ENCODE measurements at regions not wholly inside any gene's neighbourhood (a gene's known extent, or its start where the extent isn't known, plus 50 kb on each side); places are given as distances from the start of the nearest gene placed in this dataset.

- Histone ChIP-seq H3K9me2 (ENCODE audit: low read depth, low read length) (no peaks in the 10 kb centered on the region), H3K9ac (ENCODE audit: low read length) (no peak overlapping the region), H2AFZ (ENCODE audit: low read length) (no peak overlapping the region), H4K20me1 (ENCODE audit: insufficient read depth, low read length) (no peaks in the 10 kb centered on the region), H3K27me3 (ENCODE audit: insufficient read depth, low read length) (peaks cover 3% of the 10 kb centered on the region; the same call in 1 of the 2 replicates), H3K4me2 (ENCODE audit: low read length) (no peak overlapping the region; the same call in 1 of the 2 replicates), H3K9me3 (ENCODE audit: low read length) (no peaks in the 10 kb centered on the region), H3K27ac (ENCODE audit: low read depth, low read length, poor library complexity, severe bottlenecking) (no peak overlapping the region), H3K79me2 (ENCODE audit: insufficient read depth, low read length) (no peaks in the 10 kb centered on the region), H3F3A (ENCODE audit: insufficient read depth, low read length) (no peaks in the 10 kb centered on the region), H3K36me3 (ENCODE audit: insufficient read depth, low read length) (no peaks in the 10 kb centered on the region), H3K4me1 (ENCODE audit: insufficient read depth, low read length, severe bottlenecking) (peaks cover 9% of the 10 kb centered on the region), H3K4me3 (ENCODE audit: low read depth, low read length, poor library complexity, severe bottlenecking) (no peak overlapping the region)
- TF ChIP-seq CTCF (IDR thresholded peaks at IDR 0.05; ENCODE audit: low read length), result no peak
- TF ChIP-seq EZH2 (IDR thresholded peaks at IDR 0.05; ENCODE audit: borderline replicate concordance, low read length), result no peak
Measured at GRCh38 chr20:57106692-57107091, 159.7 kb downstream of the BMP7 start.

DNA sequence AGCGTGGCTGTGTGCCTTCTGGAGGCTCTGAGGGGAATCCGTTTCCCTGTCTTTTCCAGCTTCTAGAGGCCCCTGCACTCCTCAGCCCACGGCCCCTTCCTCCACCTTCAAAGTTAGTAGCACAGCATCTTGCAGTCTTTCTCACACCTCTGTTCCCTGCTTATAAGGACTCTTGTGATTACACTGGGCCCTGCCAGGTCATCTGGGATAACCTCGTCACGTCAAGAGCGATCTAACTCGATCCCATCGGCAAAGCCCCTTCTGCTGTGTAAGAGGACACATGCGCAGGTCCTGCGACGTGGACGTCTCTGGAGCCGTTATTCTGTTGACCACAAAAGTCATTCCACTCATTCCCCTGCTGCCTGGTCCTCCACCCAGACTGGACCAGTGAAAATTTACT lies 159.2 kb downstream of the BMP7 start:
- no peak overlapping the region for H3K9ac ChIP-seq (ENCODE audit: low read length)
- no peak overlapping the region for H3K4me2 ChIP-seq (ENCODE audit: low read length)
- H3K27ac ChIP-seq (ENCODE audit: low read depth, low read length, poor library complexity, severe bottlenecking), result no peak overlapping the region
- no peak overlapping the region for H2AFZ ChIP-seq (ENCODE audit: low read length)
- no peaks in the 10 kb centered on the region for H3K9me3 ChIP-seq (ENCODE audit: low read length)
- no peak for TF ChIP-seq EZH2 (IDR thresholded peaks at IDR 0.05; ENCODE audit: borderline replicate concordance, low read length)
- TF ChIP-seq CTCF (IDR thresholded peaks at IDR 0.05; ENCODE audit: low read length), result no peak
- H3F3A ChIP-seq (ENCODE audit: insufficient read depth, low read length), result no peaks in the 10 kb centered on the region
- peaks cover 9% of the 10 kb centered on the region for H3K4me1 ChIP-seq (ENCODE audit: insufficient read depth, low read length, severe bottlenecking)
- no peaks in the 10 kb centered on the region for H3K36me3 ChIP-seq (ENCODE audit: insufficient read depth, low read length)
- no peaks in the 10 kb centered on the region for H3K79me2 ChIP-seq (ENCODE audit: insufficient read depth, low read length)
- no peaks in the 10 kb centered on the region for H3K9me2 ChIP-seq (ENCODE audit: low read depth, low read length)
- no peaks in the 10 kb centered on the region for H4K20me1 ChIP-seq (ENCODE audit: insufficient read depth, low read length)
- H3K27me3 ChIP-seq (ENCODE audit: insufficient read depth, low read length), result peaks cover 3% of the 10 kb centered on the region; the same call in 1 of the 2 replicates
- no peak overlapping the region for H3K4me3 ChIP-seq (ENCODE audit: low read depth, low read length, poor library complexity, severe bottlenecking)

DNA sequence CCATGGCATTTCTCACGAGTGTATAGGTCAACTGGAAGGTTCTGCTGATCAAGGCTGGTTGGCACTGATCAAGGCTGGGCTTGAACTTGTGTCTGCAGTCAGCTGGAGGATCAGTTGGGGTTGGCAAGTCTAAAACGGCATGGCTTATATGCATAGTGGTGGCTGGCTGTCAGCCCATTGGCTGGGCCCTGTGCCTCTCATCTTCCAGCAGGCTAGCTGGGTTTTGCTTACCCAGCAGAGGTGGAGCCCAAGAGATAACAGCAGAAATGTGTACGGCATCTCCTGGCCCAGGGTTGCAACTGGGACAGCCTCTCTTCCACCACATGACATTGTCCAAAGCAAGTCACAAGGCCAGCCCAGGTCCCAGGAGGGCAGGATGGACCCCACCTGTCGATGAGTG lies 158.2 kb downstream of the BMP7 start:
- Histone ChIP-seq H3K79me2 (ENCODE audit: insufficient read depth, low read length) (no peaks in the 10 kb centered on the region), H2AFZ (ENCODE audit: low read length) (no peak overlapping the region), H3K27me3 (ENCODE audit: insufficient read depth, low read length) (peaks cover 3% of the 10 kb centered on the region; the same call in 1 of the 2 replicates), H3K4me1 (ENCODE audit: insufficient read depth, low read length, severe bottlenecking) (peaks cover 9% of the 10 kb centered on the region), H3F3A (ENCODE audit: insufficient read depth, low read length) (no peaks in the 10 kb centered on the region), H3K27ac (ENCODE audit: low read depth, low read length, poor library complexity, severe bottlenecking) (no peak overlapping the region), H3K4me3 (ENCODE audit: low read depth, low read length, poor library complexity, severe bottlenecking) (no peak overlapping the region), H3K9ac (ENCODE audit: low read length) (no peak overlapping the region), H3K9me3 (ENCODE audit: low read length) (no peaks in the 10 kb centered on the region), H3K4me2 (ENCODE audit: low read length) (no peak overlapping the region), H3K36me3 (ENCODE audit: insufficient read depth, low read length) (no peaks in the 10 kb centered on the region), H3K9me2 (ENCODE audit: low read depth, low read length) (no peaks in the 10 kb centered on the region), H4K20me1 (ENCODE audit: insufficient read depth, low read length) (no peaks in the 10 kb centered on the region)
- no peak for TF ChIP-seq EZH2 (IDR thresholded peaks at IDR 0.05; ENCODE audit: borderline replicate concordance, low read length)
